H1 (cell line): ENCODE measurements at regions not wholly inside any gene's neighbourhood (a gene's known extent, or its start where the extent isn't known, plus 50 kb on each side); places are given as distances from the start of the nearest gene placed in this dataset.

Experiments used
- CHD1 ChIP-seq: IDR thresholded peaks from 2 replicates; pipeline ENCODE4 v1.6.1; 2012; ENCODE audit warnings: low read depth, low read length, improper control_type of control experiment
- SIRT6 ChIP-seq: IDR thresholded peaks from one replicate; pipeline ENCODE4 v1.7.1; 2012; ENCODE audit warnings: low read length, inconsistent platforms
- TF ChIP-seq, protein P1 (sequence below): IDR thresholded peaks from 2 replicates; pipeline ENCODE4 v1.6.1; 2012; ENCODE audit warnings: low read length, inconsistent platforms

DNA sequence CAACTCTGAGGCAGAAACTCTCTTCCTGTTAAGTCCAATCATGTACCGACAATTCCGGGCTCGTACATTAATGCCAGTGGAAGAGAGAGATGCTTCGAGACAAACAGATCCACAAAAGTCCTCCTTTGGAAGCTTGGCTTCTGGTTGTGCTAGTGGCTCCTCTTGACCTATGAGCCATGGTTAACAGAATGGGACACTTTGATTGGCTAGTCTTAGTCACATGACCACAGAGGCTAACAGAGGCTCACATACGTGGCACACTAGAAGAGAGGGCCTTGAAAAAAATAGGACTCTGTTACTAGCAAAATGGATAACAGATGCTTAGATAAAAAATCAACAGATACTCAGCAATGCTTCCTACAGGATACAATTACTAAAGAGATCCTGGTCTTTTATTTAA is 1211.9 kb upstream of the GYPC start (continued):
- TF ChIP-seq, protein P1, sequence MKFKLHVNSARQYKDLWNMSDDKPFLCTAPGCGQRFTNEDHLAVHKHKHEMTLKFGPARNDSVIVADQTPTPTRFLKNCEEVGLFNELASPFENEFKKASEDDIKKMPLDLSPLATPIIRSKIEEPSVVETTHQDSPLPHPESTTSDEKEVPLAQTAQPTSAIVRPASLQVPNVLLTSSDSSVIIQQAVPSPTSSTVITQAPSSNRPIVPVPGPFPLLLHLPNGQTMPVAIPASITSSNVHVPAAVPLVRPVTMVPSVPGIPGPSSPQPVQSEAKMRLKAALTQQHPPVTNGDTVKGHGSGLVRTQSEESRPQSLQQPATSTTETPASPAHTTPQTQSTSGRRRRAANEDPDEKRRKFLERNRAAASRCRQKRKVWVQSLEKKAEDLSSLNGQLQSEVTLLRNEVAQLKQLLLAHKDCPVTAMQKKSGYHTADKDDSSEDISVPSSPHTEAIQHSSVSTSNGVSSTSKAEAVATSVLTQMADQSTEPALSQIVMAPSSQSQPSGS, result no peak
- TF ChIP-seq SIRT6 (no peak), CHD1 (no peak)
